ENCODE measurements at regions not wholly inside any gene's neighbourhood (a gene's known extent, or its start where the extent isn't known, plus 50 kb on each side); places are given as distances from the start of the nearest gene placed in this dataset.

GRCh38 chr5:90022711-90023053 is 386.9 kb downstream of the CETN3 start:
- TF ChIP-seq, protein P1, sequence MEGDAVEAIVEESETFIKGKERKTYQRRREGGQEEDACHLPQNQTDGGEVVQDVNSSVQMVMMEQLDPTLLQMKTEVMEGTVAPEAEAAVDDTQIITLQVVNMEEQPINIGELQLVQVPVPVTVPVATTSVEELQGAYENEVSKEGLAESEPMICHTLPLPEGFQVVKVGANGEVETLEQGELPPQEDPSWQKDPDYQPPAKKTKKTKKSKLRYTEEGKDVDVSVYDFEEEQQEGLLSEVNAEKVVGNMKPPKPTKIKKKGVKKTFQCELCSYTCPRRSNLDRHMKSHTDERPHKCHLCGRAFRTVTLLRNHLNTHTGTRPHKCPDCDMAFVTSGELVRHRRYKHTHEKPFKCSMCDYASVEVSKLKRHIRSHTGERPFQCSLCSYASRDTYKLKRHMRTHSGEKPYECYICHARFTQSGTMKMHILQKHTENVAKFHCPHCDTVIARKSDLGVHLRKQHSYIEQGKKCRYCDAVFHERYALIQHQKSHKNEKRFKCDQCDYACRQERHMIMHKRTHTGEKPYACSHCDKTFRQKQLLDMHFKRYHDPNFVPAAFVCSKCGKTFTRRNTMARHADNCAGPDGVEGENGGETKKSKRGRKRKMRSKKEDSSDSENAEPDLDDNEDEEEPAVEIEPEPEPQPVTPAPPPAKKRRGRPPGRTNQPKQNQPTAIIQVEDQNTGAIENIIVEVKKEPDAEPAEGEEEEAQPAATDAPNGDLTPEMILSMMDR (IDR thresholded peaks at IDR 0.05) = no peak
- no peak for TF ChIP-seq EP300 (IDR thresholded peaks at IDR 0.05)
- TF ChIP-seq POLR2AphosphoS5 (IDR thresholded peaks at IDR 0.05) = no peak

Measured in stomach (tissue), 4 donors.